GM19468 (cell line): ENCODE measurements at regions not wholly inside any gene's neighbourhood (a gene's known extent, or its start where the extent isn't known, plus 50 kb on each side); places are given as distances from the start of the nearest gene placed in this dataset.
"Not testable (repeated sequence)": the region's sequence is repeated elsewhere in the genome, so short reads cannot be mapped to it uniquely, and the experiment has no call there.

ENCODE experiments used
- ATAC-seq: cut with Tn5 transposase; IDR thresholded peaks from one replicate; pipeline ENCODE4 v1.9.1; 2021; ENCODE audit warnings: mild to moderate bottlenecking, moderate library complexity, moderate number of reproducible peaks; ENCODE audit not compliant: unreplicated experiment; ENCODE audit errors: extremely low read depth

GRCh38 chr1:157370698-157371097 is 181.6 kb downstream of the FCRL5 start:
- ATAC-seq = no peak

- ATAC-seq = no peak
Observed at GRCh38 chr1:157369808-157370521, 182.3 kb downstream of the FCRL5 start.

- not testable (repeated sequence) for ATAC-seq
Observed at GRCh38 chr1:157368941-157369340, 183.4 kb downstream of the FCRL5 start.

- no peak for ATAC-seq
Observed at GRCh38 chr1:157368363-157368762, 184.0 kb downstream of the FCRL5 start.

GRCh38 chr1:157367870-157368269 is 184.4 kb downstream of the FCRL5 start:
- ATAC-seq = no peak

GRCh38 chr1:157367091-157367739 is 185.1 kb downstream of the FCRL5 start:
- ATAC-seq = no peak

GRCh38 chr1:157364612-157365011 is 187.7 kb downstream of the FCRL5 start:
- ATAC-seq = no peak

GRCh38 chr1:157363660-157364140 is 188.6 kb downstream of the FCRL5 start:
- ATAC-seq = peak; percentile 84

- no peak for ATAC-seq
Observed at GRCh38 chr1:157360023-157360390, 192.3 kb downstream of the FCRL5 start.

GRCh38 chr1:157359314-157360022 is 192.8 kb downstream of the FCRL5 start:
- no peak for ATAC-seq

GRCh38 chr1:157357111-157357510 is 195.2 kb downstream of the FCRL5 start:
- no peak for ATAC-seq

GRCh38 chr1:157356601-157357000 is 195.7 kb downstream of the FCRL5 start:
- no peak for ATAC-seq

- ATAC-seq = no peak
Observed at GRCh38 chr1:157353546-157353945, 198.8 kb downstream of the FCRL5 start.

- ATAC-seq = no peak
Observed at GRCh38 chr1:157352817-157353408, 199.4 kb downstream of the FCRL5 start.

GRCh38 chr1:157352216-157352615 is 200.1 kb downstream of the FCRL5 start:
- no peak for ATAC-seq

GRCh38 chr1:157351800-157352199 is 200.5 kb downstream of the FCRL5 start:
- ATAC-seq = not testable (repeated sequence)

- no peak for ATAC-seq
Observed at GRCh38 chr1:157348538-157349480, 203.5 kb downstream of the FCRL5 start.

- no peak for ATAC-seq
Observed at GRCh38 chr1:157347506-157347905, 204.8 kb downstream of the FCRL5 start.

- ATAC-seq = not testable (repeated sequence)
Observed at GRCh38 chr1:157337785-157338184, 199.6 kb upstream of the ETV3 start.

- ATAC-seq = no peak
Observed at GRCh38 chr1:157335056-157335455, 196.9 kb upstream of the ETV3 start.
